SK-N-SH (cell line): ENCODE measurements at regions not wholly inside any gene's neighbourhood (a gene's known extent, or its start where the extent isn't known, plus 50 kb on each side); places are given as distances from the start of the nearest gene placed in this dataset.

Experiments
- CTCF ChIA-PET: fragments of 300-600, 350-600 bp; formaldehyde crosslinking; extraction: SDS; loops from one replicate; lab custom pipeline; 2021; lab: Yijun Ruan, JAX
- POLR2A ChIA-PET: fragments of 350-600 bp; sonication (Branson Sonifier 250); formaldehyde crosslinking; extraction: SDS; loops from one replicate; lab custom pipeline; 2020; ENCODE audit warnings: antibody characterized with exemption, inconsistent platforms; lab: Yijun Ruan, JAX
- DNase-seq: peaks from one replicate; pipeline ENCODE4 v3.0.0; 2012
- H2AFZ ChIP-seq: fragments of 200-600 bp; sonication (generic); 2 replicates; pipeline ENCODE4 v1.8.1; 2016; ENCODE audit warnings: antibody characterized with exemption, mild to moderate bottlenecking, low read depth
- H3F3A ChIP-seq: fragments of 200-600 bp; sonication (generic); replicated peaks from 2 replicates; pipeline ENCODE3; 2016; ENCODE audit warnings: antibody characterized with exemption, mild to moderate bottlenecking; ENCODE audit not compliant: insufficient read depth
- H3K27ac ChIP-seq, 2 experiments: fragments of 200-500 bp in 1 of 2; fragments of 200-600 bp in 1 of 2; sonication (Bioruptor generic) in 1 of 2; sonication (generic), shearing (Covaris generic) in 1 of 2; 2 replicates each; pipeline versions ENCODE4 v1.5.1 to v1.6.1; 2014 to 2016; ENCODE audit warnings: low read depth in 2 of 2, inconsistent platforms in 1 of 2, low read length in 1 of 2, mild to moderate bottlenecking in 1 of 2, mixed read lengths in 1 of 2
- H3K27me3 ChIP-seq: fragments of 200-600 bp; sonication (generic), shearing (Covaris generic); 2 replicates; pipeline ENCODE4 v1.6.1; 2016; ENCODE audit warnings: mixed run types; ENCODE audit not compliant: insufficient read depth
- H3K36me3 ChIP-seq, 2 experiments: fragments of 200-500 bp in 1 of 2; fragments of 200-600 bp in 1 of 2; sonication (Bioruptor generic) in 1 of 2; sonication (generic) in 1 of 2; replicated peaks in 1 of 2; 2 replicates each; pipeline versions ENCODE3 to v1.5.1; 2014 to 2016; ENCODE audit warnings: low read length in 1 of 2, mild to moderate bottlenecking in 1 of 2; ENCODE audit not compliant: insufficient read depth in 2 of 2, control insufficient read depth in 1 of 2
- H3K4me1 ChIP-seq, 2 experiments: fragments of 200-500 bp in 1 of 2; fragments of 200-600 bp in 1 of 2; sonication (Bioruptor generic) in 1 of 2; sonication (generic), shearing (Covaris generic) in 1 of 2; 2 replicates each; pipeline versions ENCODE4 v1.5.1 to v1.6.1; 2014 to 2016; ENCODE audit warnings: low read depth in 1 of 2, low read length in 1 of 2, mixed run types in 1 of 2; ENCODE audit not compliant: insufficient read depth in 2 of 2, control insufficient read depth in 1 of 2
- H3K4me2 ChIP-seq: fragments of 200-600 bp; sonication (generic), shearing (Covaris generic); 2 replicates; pipeline ENCODE4 v1.6.1; 2017; ENCODE audit warnings: mixed run types
- H3K4me3 ChIP-seq, 2 experiments: fragments of 200-500 bp in 1 of 2; fragments of 200-600 bp in 1 of 2; sonication (Bioruptor generic) in 1 of 2; sonication (generic), shearing (Covaris generic) in 1 of 2; 2 replicates each; pipeline versions ENCODE4 v1.5.1 to v1.8.1; 2014 to 2016; ENCODE audit warnings: low read depth in 2 of 2, inconsistent platforms in 1 of 2, low read length in 1 of 2, mild to moderate bottlenecking in 1 of 2, mixed read lengths in 1 of 2, moderate library complexity in 1 of 2
- H3K79me2 ChIP-seq: fragments of 200-600 bp; sonication (generic); 2 replicates; pipeline ENCODE4 v1.8.1; 2017; ENCODE audit warnings: mild to moderate bottlenecking; ENCODE audit not compliant: insufficient read depth
- H3K9ac ChIP-seq: fragments of 200-600 bp; sonication (generic); 2 replicates; pipeline ENCODE4 v1.6.1; 2017; ENCODE audit warnings: mixed run types
- H3K9me2 ChIP-seq: fragments of 200-600 bp; sonication (generic); 2 replicates; pipeline ENCODE4 v1.6.1; 2017; ENCODE audit warnings: mixed run types
- H3K9me3 ChIP-seq: fragments of 200-600 bp; sonication (generic); 2 replicates; pipeline ENCODE4 v1.6.1; 2017; ENCODE audit warnings: mixed run types, mild to moderate bottlenecking, moderate library complexity
- H4K20me1 ChIP-seq: fragments of 200-600 bp; sonication (generic); 2 replicates; pipeline ENCODE4 v1.6.1; 2017; ENCODE audit warnings: mild to moderate bottlenecking, mixed run types; ENCODE audit not compliant: insufficient read depth
- CHD2 ChIP-seq: fragments of 150-350 bp; IDR thresholded peaks from 2 replicates; pipeline ENCODE4 v1.6.1; 2018; ENCODE audit warnings: low read length; ENCODE audit not compliant: partially characterized antibody
- ELF1 ChIP-seq: IDR thresholded peaks from 2 replicates; pipeline ENCODE4 v1.4.0; 2012
- FOXJ3 ChIP-seq: sonication (generic); formaldehyde crosslinking; IDR thresholded peaks from 2 replicates; pipeline ENCODE4 v1.5.1; 2020; ENCODE audit warnings: mild to moderate bottlenecking, missing genetic modification reagents
- JUND ChIP-seq: IDR thresholded peaks from 2 replicates; pipeline ENCODE4 v1.4.0; 2012
- MXI1 ChIP-seq: IDR thresholded peaks from 2 replicates; pipeline ENCODE4 v1.6.1; 2012; ENCODE audit warnings: mild to moderate bottlenecking, low read depth, low read length, improper control_type of control experiment
- RXRA ChIP-seq: IDR thresholded peaks from 2 replicates; pipeline ENCODE4 v1.4.0; 2012; ENCODE audit warnings: low read depth, mild to moderate bottlenecking, borderline replicate concordance
- SIN3A ChIP-seq: IDR thresholded peaks from 2 replicates; pipeline ENCODE4 v1.6.1; 2012; ENCODE audit warnings: low read depth, mild to moderate bottlenecking, low read length, moderate library complexity, borderline replicate concordance
- TAF1 ChIP-seq: IDR thresholded peaks from 2 replicates; pipeline ENCODE4 v1.6.1; 2012; ENCODE audit warnings: low read depth, mild to moderate bottlenecking, low read length, moderate library complexity, borderline replicate concordance
- TCF12 ChIP-seq: IDR thresholded peaks from 2 replicates; pipeline ENCODE4 v1.4.0; 2012
- TEAD4 ChIP-seq: IDR thresholded peaks from 2 replicates; pipeline ENCODE4 v1.4.0; 2012; ENCODE audit warnings: mild to moderate bottlenecking, borderline replicate concordance; ENCODE audit not compliant: insufficient read depth
- USF2 ChIP-seq: fragments of 150-350 bp; IDR thresholded peaks from 2 replicates; pipeline ENCODE4 v1.6.1; 2017; ENCODE audit warnings: antibody characterized with exemption, low read length, low read depth, borderline replicate concordance
- YY1 ChIP-seq: IDR thresholded peaks from 2 replicates; pipeline ENCODE4 v1.4.0; 2012; ENCODE audit warnings: low read depth, mild to moderate bottlenecking
- whole genome bisulfite sequencing: methylation state at CpG from one replicate; pipeline ENCODE4 v1.1.6; 2017; ENCODE audit warnings: low lambda C conversion rate; 5-methylcytosine and 5-hydroxymethylcytosine counted together
- TF ChIP-seq, protein P1 (sequence below): IDR thresholded peaks from 2 replicates; pipeline ENCODE4 v1.4.0; 2012; ENCODE audit warnings: low read depth, borderline replicate concordance
- TF ChIP-seq, protein P2 (sequence below): IDR thresholded peaks from 2 replicates; pipeline ENCODE4 v1.4.0; 2012; ENCODE audit warnings: low read depth
- TF ChIP-seq, protein P3 (sequence below): IDR thresholded peaks from 2 replicates; pipeline ENCODE4 v1.6.1; 2012; ENCODE audit warnings: mild to moderate bottlenecking, low read depth, low read length, moderate library complexity
- TF ChIP-seq, protein P4 (sequence below): IDR thresholded peaks from 2 replicates; pipeline ENCODE4 v1.4.0; 2012; ENCODE audit warnings: low read depth, borderline replicate concordance

GRCh38 chr7:109226699-109227098 lies 657.0 kb downstream of the DNAJB9 start:
- Histone ChIP-seq H3K79me2 (no peaks in the 10 kb centered on the region), H3K36me3 (no peaks in the 10 kb centered on the region), H3K4me3 (no peak overlapping the region), H3K4me2 (no peak overlapping the region), H3F3A (no peaks in the 10 kb centered on the region), H3K9me2 (no peaks in the 10 kb centered on the region), H3K27me3 (no peaks in the 10 kb centered on the region), H3K9ac (no peak overlapping the region), H3K9me3 (peaks cover 6% of the 10 kb centered on the region; the same call in 1 of the 2 replicates), H3K27ac (no peak overlapping the region), H2AFZ (no peak overlapping the region), H4K20me1 (no peaks in the 10 kb centered on the region), H3K4me1 (no peaks in the 10 kb centered on the region)
- ChIA-PET POLR2A (no interaction called here), CTCF (no interaction called here)
- DNase-seq: no peak
- TF ChIP-seq, protein P1, sequence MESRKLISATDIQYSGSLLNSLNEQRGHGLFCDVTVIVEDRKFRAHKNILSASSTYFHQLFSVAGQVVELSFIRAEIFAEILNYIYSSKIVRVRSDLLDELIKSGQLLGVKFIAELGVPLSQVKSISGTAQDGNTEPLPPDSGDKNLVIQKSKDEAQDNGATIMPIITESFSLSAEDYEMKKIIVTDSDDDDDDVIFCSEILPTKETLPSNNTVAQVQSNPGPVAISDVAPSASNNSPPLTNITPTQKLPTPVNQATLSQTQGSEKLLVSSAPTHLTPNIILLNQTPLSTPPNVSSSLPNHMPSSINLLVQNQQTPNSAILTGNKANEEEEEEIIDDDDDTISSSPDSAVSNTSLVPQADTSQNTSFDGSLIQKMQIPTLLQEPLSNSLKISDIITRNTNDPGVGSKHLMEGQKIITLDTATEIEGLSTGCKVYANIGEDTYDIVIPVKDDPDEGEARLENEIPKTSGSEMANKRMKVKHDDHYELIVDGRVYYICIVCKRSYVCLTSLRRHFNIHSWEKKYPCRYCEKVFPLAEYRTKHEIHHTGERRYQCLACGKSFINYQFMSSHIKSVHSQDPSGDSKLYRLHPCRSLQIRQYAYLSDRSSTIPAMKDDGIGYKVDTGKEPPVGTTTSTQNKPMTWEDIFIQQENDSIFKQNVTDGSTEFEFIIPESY: no peak
- TF ChIP-seq TAF1 (no peak), FOXJ3 (no peak), YY1 (no peak), ELF1 (no peak), RXRA (no peak)
- TF ChIP-seq, protein P2, sequence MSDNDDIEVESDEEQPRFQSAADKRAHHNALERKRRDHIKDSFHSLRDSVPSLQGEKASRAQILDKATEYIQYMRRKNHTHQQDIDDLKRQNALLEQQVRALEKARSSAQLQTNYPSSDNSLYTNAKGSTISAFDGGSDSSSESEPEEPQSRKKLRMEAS: no peak
- 6% methylated on average over 1 of the region's 1 CpG for WGBS

GRCh38 chr7:109235316-109235715 lies 665.6 kb downstream of the DNAJB9 start:
- no peak overlapping the region for H3K4me3 ChIP-seq
- H3F3A ChIP-seq: no peaks in the 10 kb centered on the region
- TF ChIP-seq, protein P3, sequence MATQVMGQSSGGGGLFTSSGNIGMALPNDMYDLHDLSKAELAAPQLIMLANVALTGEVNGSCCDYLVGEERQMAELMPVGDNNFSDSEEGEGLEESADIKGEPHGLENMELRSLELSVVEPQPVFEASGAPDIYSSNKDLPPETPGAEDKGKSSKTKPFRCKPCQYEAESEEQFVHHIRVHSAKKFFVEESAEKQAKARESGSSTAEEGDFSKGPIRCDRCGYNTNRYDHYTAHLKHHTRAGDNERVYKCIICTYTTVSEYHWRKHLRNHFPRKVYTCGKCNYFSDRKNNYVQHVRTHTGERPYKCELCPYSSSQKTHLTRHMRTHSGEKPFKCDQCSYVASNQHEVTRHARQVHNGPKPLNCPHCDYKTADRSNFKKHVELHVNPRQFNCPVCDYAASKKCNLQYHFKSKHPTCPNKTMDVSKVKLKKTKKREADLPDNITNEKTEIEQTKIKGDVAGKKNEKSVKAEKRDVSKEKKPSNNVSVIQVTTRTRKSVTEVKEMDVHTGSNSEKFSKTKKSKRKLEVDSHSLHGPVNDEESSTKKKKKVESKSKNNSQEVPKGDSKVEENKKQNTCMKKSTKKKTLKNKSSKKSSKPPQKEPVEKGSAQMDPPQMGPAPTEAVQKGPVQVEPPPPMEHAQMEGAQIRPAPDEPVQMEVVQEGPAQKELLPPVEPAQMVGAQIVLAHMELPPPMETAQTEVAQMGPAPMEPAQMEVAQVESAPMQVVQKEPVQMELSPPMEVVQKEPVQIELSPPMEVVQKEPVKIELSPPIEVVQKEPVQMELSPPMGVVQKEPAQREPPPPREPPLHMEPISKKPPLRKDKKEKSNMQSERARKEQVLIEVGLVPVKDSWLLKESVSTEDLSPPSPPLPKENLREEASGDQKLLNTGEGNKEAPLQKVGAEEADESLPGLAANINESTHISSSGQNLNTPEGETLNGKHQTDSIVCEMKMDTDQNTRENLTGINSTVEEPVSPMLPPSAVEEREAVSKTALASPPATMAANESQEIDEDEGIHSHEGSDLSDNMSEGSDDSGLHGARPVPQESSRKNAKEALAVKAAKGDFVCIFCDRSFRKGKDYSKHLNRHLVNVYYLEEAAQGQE: no peak
- TF ChIP-seq SIN3A (no peak), USF2 (no peak), ELF1 (no peak), MXI1 (no peak), TEAD4 (no peak), CHD2 (no peak), TCF12 (no peak), JUND (no peak)
- TF ChIP-seq, protein P1: no peak
- TF ChIP-seq, protein P4, sequence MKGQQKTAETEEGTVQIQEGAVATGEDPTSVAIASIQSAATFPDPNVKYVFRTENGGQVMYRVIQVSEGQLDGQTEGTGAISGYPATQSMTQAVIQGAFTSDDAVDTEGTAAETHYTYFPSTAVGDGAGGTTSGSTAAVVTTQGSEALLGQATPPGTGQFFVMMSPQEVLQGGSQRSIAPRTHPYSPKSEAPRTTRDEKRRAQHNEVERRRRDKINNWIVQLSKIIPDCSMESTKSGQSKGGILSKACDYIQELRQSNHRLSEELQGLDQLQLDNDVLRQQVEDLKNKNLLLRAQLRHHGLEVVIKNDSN: no peak
- H3K9me3 ChIP-seq: no peaks in the 10 kb centered on the region
- ChIA-PET POLR2A (no interaction called here), CTCF (no interaction called here)
- no peaks in the 10 kb centered on the region for H3K79me2 ChIP-seq
- H3K9ac ChIP-seq: no peak overlapping the region
- no peaks in the 10 kb centered on the region for H4K20me1 ChIP-seq
- no peaks in the 10 kb centered on the region for H3K4me1 ChIP-seq
- H2AFZ ChIP-seq: no peak overlapping the region
- H3K36me3 ChIP-seq: no peaks in the 10 kb centered on the region
- no peak overlapping the region for H3K4me2 ChIP-seq
- no peak for DNase-seq
- H3K27me3 ChIP-seq: no peaks in the 10 kb centered on the region
- no peaks in the 10 kb centered on the region for H3K9me2 ChIP-seq
- WGBS: 21% methylated on average over 2 of the region's 2 CpGs
- H3K27ac ChIP-seq: no peak overlapping the region
